ENCODE measurements at regions not wholly inside any gene's neighbourhood (a gene's known extent, or its start where the extent isn't known, plus 50 kb on each side); places are given as distances from the start of the nearest gene placed in this dataset.

DNA sequence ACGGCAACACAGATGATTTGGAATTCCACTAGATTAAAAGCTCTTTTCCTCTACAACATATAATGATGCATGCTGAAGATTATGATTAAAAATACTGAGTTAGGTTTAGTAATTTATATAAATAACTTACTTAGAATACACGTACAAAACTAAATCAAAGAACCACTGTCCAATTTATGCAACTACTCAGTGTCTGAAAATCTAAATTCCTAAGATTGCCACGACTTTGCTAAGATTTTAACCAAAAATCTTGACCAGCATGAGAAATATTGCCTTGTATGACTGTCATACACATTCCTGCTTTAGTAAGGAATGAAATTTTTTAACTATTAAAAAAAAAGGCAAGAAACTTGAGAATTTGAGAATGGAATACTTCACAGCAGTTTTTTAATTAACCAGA is 292.4 kb downstream of the ZNF608 start:
- no peaks in the 10 kb centered on the region for H3K4me1 Mint-ChIP-seq
- H3K4me3 Mint-ChIP-seq, result no peak overlapping the region
- no peaks in the 10 kb centered on the region for H3K36me3 Mint-ChIP-seq
- no peaks in the 10 kb centered on the region for H3K27me3 Mint-ChIP-seq
- no peak overlapping the region for H3K27ac Mint-ChIP-seq
- no peaks in the 10 kb centered on the region for H3K9me3 Mint-ChIP-seq

DNA sequence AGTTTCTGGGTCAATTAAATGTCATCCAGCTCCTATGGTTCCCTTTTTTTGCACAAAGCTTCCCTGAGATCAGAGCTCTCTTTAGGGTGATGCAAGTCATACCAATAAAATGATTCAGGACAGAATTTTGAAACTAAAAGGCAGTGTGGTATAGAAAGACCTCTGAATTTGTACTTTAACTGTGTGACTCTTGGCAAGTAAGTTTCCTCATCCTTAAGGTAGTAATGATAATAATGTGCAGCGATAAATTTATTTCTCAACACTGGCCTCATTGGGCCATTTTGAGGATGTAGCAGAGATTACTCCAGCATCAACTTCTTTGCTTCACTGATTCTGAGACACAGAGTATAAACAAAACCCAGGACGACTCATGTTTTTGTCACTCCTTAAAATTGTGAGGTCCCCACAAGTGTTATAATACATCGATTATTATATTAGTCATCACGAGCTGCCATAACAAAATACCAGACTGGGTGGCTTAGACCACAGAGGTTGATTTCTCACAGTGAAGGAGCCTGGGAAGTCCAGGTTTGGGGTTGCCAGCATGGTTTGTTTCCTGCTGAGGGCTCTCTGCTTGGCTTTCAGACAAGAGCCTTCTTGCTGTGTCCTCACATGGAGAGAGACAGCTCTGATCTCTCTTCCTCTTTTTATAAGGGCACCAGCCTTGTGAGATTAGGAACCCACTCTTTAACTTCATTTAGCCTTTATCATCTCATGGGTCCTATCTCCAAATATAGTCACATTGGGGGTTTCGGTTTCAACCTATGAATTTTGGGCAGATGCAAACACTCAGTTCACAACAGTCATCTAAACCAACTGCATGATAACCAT is 293.0 kb downstream of the ZNF608 start:
- Mint-ChIP-seq H3K27ac (no peak overlapping the region), H3K27me3 (no peaks in the 10 kb centered on the region), H3K36me3 (no peaks in the 10 kb centered on the region), H3K4me1 (no peaks in the 10 kb centered on the region), H3K4me3 (no peak overlapping the region), H3K9me3 (no peaks in the 10 kb centered on the region)

DNA sequence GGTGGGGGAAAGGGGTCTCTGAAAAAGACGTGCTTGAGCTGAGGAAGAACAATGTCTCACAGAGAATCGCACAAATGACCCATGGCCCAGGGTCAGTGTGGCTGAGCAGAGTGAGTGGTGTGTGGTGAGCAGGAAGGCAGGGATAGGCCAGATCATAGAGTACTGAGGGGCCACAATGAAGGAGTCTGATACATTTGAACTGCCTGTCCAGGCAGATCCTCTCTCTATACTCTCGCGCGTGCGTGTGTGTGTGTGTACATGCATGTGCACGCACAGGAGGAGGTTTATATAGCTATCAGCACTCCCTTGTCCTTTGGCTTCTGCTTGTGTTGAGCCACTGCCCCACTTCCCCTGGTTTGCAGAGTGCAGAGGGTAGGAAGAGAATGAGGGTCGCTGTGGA is 294.0 kb downstream of the ZNF608 start:
- Mint-ChIP-seq H3K4me3 (no peak overlapping the region), H3K9me3 (no peaks in the 10 kb centered on the region), H3K27me3 (no peaks in the 10 kb centered on the region), H3K36me3 (no peaks in the 10 kb centered on the region), H3K4me1 (no peaks in the 10 kb centered on the region), H3K27ac (no peak overlapping the region)

DNA sequence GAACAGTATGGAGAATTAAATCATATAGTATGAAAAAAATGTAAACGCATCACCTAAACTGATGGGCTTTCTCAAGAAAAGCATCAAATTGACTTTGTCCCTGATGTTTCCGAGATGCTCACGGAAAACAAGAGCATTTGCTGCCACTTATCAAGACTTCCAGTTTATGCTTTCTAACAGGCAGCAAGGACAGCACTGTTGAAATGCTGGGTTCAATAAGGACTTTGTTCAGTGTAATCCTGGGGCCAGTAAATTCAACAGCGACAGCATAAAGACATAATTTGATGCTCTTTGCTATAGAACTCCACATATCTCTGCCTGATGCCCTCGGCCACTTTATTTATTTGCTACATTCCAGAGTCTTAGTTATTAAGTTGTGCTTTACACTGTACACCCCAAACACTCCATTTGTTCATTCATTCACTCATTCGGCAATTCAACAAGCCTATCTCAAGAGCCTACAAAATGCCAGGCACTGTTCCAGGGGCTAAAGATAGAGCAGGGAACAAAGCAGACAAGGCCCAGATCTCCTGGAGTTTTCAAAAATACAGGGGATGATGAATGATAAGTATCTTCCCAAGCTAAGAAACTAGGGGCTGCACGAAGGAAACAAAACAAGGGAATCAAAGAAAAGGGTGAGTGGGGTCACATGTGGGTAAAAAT is 294.6 kb downstream of the ZNF608 start:
- no peak overlapping the region for H3K4me3 Mint-ChIP-seq
- no peak overlapping the region for H3K27ac Mint-ChIP-seq
- no peaks in the 10 kb centered on the region for H3K4me1 Mint-ChIP-seq
- no peaks in the 10 kb centered on the region for H3K27me3 Mint-ChIP-seq
- H3K9me3 Mint-ChIP-seq, result no peaks in the 10 kb centered on the region
- no peaks in the 10 kb centered on the region for H3K36me3 Mint-ChIP-seq

DNA sequence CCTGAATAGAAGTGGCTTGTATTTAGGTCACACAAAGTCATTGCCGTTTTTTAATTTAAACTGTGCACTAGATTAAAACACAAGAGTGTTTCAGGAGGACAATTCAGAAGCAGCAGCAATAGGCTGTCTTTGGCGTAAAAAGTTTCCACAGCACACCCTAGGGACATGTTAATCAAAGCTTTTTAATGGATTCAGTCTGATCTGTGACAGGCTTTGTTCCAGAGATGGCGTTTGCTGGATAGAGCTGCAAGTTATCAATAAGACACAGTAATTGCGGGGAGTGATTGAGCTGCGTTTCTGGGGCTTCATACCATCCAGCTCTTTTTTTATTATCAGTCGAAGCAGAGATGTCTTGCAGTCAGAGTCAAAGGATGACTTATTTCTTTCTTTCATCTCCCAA is 300.3 kb downstream of the ZNF608 start:
- no peak overlapping the region for H3K27ac Mint-ChIP-seq
- peaks cover 5% of the 10 kb centered on the region for H3K9me3 Mint-ChIP-seq
- no peak overlapping the region for H3K4me3 Mint-ChIP-seq
- H3K4me1 Mint-ChIP-seq, result no peaks in the 10 kb centered on the region
- no peaks in the 10 kb centered on the region for H3K27me3 Mint-ChIP-seq
- no peaks in the 10 kb centered on the region for H3K36me3 Mint-ChIP-seq

DNA sequence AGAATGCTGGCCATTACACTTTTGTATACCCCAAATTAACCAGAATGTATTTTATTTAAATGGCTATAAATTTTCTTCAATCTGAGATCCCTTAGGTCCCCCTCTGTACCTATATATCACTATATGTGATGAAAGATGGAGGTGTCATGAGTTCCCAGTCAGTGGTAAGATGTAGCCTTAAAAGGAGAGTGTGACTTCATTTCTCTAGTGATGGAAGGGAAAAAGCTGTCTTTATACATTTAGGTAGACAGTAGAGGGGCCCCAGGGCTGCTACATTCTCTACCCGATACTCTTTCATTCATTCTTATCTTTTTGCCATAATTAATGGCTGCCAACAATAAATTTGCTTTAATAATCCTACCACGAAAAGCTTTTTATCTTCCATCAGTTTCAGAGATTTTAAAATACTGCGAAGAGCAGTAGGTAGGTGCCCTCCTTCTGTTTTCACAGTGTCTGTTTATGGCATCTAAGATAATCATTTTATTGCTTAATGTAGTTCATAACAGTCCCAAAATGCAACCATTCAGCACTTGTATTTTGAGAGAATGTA is 301.3 kb downstream of the ZNF608 start:
- Mint-ChIP-seq H3K27me3 (no peaks in the 10 kb centered on the region), H3K9me3 (peaks cover 5% of the 10 kb centered on the region), H3K4me3 (no peak overlapping the region), H3K36me3 (no peaks in the 10 kb centered on the region), H3K4me1 (no peaks in the 10 kb centered on the region), H3K27ac (no peak overlapping the region)

DNA sequence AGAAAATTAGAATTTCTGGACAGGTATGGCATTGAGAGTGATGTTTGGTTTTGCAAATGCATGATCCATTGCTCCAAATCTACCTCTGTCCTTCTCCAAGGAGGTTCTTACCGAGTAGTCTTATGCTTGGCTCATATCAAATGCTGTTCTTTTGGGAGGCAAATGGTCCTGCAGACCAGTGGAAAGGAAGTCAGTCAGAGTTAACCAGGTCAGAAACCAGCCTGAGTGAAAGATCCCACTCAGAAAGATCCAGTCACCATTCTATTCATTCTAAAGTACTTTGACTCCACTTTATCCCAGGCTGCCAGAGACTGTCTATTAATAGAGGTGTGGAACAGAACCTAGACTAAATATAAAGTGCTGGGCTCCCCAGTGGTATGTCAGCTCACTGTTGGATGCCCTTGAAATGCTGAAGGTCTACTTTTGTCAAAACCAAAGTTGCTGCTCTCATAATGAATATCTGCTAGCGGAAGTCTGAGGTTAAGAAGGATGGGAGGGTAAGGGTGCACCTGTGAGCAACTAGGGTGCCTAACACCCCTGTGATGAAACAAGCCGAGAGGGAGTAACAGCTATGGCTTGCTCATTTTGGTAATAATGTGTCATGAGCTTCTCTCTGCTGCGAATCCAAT is 302.2 kb downstream of the ZNF608 start:
- Mint-ChIP-seq H3K9me3 (peaks cover 5% of the 10 kb centered on the region), H3K4me1 (no peaks in the 10 kb centered on the region), H3K27ac (no peak overlapping the region), H3K36me3 (no peaks in the 10 kb centered on the region), H3K27me3 (no peaks in the 10 kb centered on the region), H3K4me3 (no peak overlapping the region)

DNA sequence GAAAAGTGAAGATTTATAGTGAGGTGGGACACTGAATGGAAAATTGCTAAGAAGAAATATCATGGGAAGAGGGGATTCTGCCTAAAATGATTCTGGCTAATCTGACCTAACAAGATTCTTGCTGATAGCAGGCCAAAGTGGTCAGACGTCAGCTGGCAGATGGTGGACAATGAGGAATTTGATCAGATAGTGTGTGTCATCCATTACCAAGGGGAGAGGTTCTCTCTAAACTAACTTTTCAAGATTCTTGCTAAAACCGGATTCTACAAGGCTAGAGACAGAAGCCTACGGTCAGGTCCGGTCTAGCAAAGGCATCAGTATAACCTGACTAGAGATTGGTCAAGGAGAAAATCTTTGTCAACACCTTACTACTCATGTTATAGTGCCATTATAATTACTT is 306.0 kb downstream of the ZNF608 start:
- Mint-ChIP-seq H3K36me3 (no peaks in the 10 kb centered on the region), H3K4me3 (no peak overlapping the region), H3K9me3 (peaks cover 5% of the 10 kb centered on the region), H3K4me1 (no peaks in the 10 kb centered on the region), H3K27me3 (no peaks in the 10 kb centered on the region), H3K27ac (no peak overlapping the region)

DNA sequence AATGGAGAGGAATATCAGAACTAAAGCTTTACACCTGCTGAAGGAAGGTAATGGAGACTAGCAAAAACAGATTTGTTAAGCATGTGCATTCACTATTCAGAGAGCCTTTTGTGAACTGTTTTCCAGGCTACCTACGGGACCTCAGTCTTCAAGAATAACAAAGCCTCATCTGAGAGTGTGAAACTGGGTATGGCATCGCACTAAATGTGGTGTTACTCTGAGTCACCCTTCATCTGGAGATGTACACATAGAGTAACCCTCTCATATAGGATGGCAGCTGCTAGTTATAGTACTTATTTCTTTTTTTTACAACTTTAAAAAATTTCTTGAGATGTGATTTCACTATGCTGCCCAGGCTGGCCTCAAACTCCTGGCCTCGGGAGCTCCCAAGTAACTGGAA is 306.8 kb downstream of the ZNF608 start:
- Mint-ChIP-seq H3K36me3 (no peaks in the 10 kb centered on the region), H3K4me3 (no peak overlapping the region), H3K27ac (no peak overlapping the region), H3K4me1 (no peaks in the 10 kb centered on the region), H3K9me3 (peaks cover 5% of the 10 kb centered on the region), H3K27me3 (no peaks in the 10 kb centered on the region)

DNA sequence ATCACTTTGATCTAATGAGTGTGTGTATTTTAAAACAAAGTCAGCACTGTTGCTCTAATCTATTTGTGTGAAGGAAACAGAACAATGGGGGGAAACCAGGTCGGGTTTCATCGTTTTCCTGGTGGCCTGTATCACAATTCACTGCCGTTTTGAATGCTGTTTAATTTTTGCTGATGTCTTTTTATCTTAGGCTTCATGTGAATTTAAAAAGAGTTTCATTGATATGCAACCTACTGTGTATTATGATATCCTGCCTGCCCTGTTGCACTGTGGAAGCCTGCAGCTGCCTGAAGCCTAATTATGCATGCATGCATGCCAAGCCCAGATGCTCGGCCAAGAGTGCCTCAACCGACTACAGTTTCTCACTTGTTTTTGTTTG is 307.5 kb downstream of the ZNF608 start:
- peaks cover 5% of the 10 kb centered on the region for H3K9me3 Mint-ChIP-seq
- H3K4me3 Mint-ChIP-seq, result no peak overlapping the region
- no peaks in the 10 kb centered on the region for H3K27me3 Mint-ChIP-seq
- no peaks in the 10 kb centered on the region for H3K4me1 Mint-ChIP-seq
- H3K27ac Mint-ChIP-seq, result no peak overlapping the region
- H3K36me3 Mint-ChIP-seq, result no peaks in the 10 kb centered on the region

DNA sequence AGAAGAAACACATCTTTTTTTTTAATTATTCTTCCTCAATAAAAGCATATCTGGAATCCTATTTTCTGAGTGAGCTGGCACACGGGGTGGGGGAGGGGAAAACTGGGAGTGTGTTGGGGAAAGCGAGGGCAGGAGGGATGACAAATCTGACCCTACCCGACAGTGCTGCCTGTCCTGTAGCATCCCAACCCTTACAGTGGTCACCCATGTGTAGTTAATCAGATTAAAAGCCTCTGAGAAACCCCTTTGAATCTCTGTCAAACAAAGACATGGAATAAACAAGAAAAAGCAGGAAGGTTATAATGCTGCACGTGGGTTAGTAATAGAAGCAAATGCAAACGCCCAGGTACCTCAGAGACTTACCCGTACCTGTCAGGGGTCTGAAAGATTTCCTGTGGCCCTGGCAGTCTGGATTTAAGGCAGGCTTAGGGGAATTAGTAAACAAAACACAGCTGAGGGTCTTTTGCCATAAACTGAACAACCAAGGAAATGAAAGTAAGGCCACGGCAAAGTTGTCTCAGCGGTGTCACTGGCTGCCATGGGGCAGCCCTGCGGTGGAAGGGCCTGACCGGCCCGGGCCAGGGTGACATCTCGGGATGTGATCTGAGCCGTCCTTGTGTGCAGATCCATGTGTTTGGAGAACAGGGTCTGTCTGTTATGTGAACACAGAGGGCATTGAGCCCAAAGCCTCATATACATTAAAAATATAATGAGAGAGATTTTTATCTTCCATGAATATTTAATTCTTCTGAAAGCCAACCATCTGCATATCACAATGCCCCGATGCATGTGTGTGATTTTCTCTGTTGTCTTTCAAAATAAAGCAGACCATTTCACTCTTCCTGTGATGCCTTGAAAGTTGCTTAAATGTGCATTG is 308.2 kb downstream of the ZNF608 start:
- no peak overlapping the region for H3K27ac Mint-ChIP-seq
- H3K4me3 Mint-ChIP-seq, result no peak overlapping the region
- no peaks in the 10 kb centered on the region for H3K36me3 Mint-ChIP-seq
- H3K4me1 Mint-ChIP-seq, result no peaks in the 10 kb centered on the region
- peaks cover 5% of the 10 kb centered on the region for H3K9me3 Mint-ChIP-seq
- H3K27me3 Mint-ChIP-seq, result no peaks in the 10 kb centered on the region

DNA sequence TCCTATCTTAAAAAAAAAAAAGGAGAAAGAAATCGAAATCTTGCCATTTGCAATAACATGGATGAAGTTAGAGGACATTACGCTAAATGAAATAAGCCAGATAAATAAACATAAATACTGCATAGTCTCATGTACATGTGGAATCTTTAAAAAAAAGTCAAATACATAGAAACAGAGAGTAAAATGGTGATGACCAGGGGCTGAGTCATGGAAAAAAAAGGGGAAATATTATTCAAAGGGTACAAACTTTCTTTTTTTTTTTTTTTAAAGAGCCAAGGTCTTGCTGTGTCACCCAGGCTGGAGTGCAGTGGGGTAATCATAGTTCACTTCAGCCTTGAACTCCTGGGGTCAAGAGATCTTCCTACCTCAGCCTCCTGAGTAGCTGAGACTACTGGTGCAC is 310.1 kb downstream of the ZNF608 start:
- H3K27me3 Mint-ChIP-seq, result no peaks in the 10 kb centered on the region
- H3K4me1 Mint-ChIP-seq, result no peaks in the 10 kb centered on the region
- H3K9me3 Mint-ChIP-seq, result peaks cover 7% of the 10 kb centered on the region
- no peaks in the 10 kb centered on the region for H3K36me3 Mint-ChIP-seq
- H3K27ac Mint-ChIP-seq, result no peak overlapping the region
- no peak overlapping the region for H3K4me3 Mint-ChIP-seq

DNA sequence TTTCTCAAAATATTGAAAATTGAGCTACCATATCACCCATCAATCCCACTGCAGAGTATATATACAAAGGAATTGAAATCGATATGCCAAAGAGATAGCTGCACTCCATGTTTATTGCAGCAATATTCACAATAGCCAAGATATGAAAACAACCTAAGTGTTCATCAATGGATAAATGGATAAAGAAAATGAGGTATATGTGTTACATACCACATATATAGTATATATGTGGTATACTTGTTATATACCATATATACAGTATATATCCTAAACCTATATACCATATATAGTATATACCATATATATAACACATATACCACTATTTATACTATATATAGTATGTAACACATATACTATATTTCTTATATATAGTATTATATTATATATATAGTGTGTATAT is 313.3 kb downstream of the ZNF608 start:
- Mint-ChIP-seq H3K27me3 (no peaks in the 10 kb centered on the region), H3K4me3 (no peak overlapping the region), H3K9me3 (peaks cover 25% of the 10 kb centered on the region), H3K27ac (no peak overlapping the region), H3K36me3 (no peaks in the 10 kb centered on the region), H3K4me1 (no peaks in the 10 kb centered on the region)

DNA sequence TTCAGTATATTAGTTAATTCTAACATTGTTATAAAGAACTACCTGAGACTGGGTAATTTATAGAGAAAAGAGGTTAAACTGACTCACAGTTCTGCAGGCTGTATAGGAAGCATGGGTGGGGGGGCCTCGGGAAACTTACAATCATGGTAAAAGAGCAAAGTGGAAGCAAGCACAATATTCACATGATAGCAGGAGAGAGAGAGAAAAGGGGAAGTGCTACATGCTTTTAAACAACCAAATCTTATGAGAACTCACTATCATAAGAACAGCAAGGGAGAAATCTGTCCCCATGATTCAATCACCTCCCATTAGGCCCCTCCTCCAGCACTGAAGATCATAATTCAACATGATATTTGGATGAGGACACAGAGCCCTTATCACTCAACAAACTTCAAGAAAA is 324.9 kb downstream of the ZNF608 start:
- no peak overlapping the region for H3K4me3 Mint-ChIP-seq
- H3K27me3 Mint-ChIP-seq, result no peaks in the 10 kb centered on the region
- no peaks in the 10 kb centered on the region for H3K4me1 Mint-ChIP-seq
- peaks cover 2% of the 10 kb centered on the region for H3K36me3 Mint-ChIP-seq
- peaks cover 23% of the 10 kb centered on the region for H3K9me3 Mint-ChIP-seq
- H3K27ac Mint-ChIP-seq, result no peak overlapping the region

DNA sequence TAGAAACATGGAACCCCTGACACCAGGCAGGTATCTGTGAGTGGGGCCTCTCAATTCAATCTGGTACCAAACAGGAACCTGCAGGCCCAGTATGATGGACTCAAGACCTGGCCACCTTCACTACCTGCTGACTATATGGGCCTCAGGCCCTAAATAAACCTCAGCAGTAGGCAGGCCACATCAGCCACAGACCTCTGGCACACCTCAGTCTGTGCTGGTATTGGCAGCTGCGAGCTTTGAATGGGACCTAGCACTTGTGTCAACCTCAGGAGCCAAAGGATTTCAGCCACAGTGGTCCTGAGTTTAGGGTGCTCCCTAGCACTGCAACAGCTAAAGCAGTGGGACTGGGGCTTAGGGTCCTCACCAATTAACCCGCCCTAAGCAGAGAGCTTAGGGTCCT is 325.5 kb downstream of the ZNF608 start:
- no peaks in the 10 kb centered on the region for H3K4me1 Mint-ChIP-seq
- peaks cover 2% of the 10 kb centered on the region for H3K36me3 Mint-ChIP-seq
- no peak overlapping the region for H3K27ac Mint-ChIP-seq
- H3K27me3 Mint-ChIP-seq, result no peaks in the 10 kb centered on the region
- peaks cover 23% of the 10 kb centered on the region for H3K9me3 Mint-ChIP-seq
- no peak overlapping the region for H3K4me3 Mint-ChIP-seq

Measured in activated naive CD4-positive, alpha-beta T cell treated with anti-CD3 and anti-CD28 coated beads, Interleukin-2, amount 50 U/mL, for 24 hours (primary cell).